HG02623 (cell line): ENCODE measurements at regions not wholly inside any gene's neighbourhood (a gene's known extent, or its start where the extent isn't known, plus 50 kb on each side); places are given as distances from the start of the nearest gene placed in this dataset.
"Not testable (repeated sequence)": the region's sequence is repeated elsewhere in the genome, so short reads cannot be mapped to it uniquely, and the experiment has no call there.

ENCODE experiments used
- ATAC-seq: cut with Tn5 transposase; IDR thresholded peaks from one replicate; pipeline ENCODE4 v1.9.1; 2021; ENCODE audit warnings: moderate library complexity; ENCODE audit not compliant: unreplicated experiment

- no peak for ATAC-seq
Measured at GRCh38 chr21:16211339-16212303, 481.8 kb downstream of the USP25 start.

DNA sequence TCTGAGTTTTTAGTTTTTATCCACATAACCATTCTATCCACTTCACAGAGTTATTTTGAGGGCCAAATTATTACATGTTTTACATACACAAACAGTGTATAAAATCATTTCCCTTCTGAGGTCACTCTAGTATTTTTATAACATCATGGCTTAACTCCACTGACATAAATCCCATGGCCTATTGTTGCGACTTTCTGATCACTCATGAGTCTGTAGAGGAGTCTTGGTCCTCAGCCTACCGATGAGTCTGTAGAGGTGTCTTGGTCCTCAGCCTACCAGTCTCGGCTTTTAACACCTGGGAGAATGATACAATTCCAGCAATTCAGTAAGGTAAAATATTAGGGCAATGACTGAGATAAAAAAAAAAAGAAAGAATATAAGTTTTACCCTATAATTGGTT lies 483.7 kb downstream of the USP25 start:
- ATAC-seq = no peak

- ATAC-seq = no peak
Measured at GRCh38 chr21:16215193-16215592, 485.4 kb downstream of the USP25 start.

DNA sequence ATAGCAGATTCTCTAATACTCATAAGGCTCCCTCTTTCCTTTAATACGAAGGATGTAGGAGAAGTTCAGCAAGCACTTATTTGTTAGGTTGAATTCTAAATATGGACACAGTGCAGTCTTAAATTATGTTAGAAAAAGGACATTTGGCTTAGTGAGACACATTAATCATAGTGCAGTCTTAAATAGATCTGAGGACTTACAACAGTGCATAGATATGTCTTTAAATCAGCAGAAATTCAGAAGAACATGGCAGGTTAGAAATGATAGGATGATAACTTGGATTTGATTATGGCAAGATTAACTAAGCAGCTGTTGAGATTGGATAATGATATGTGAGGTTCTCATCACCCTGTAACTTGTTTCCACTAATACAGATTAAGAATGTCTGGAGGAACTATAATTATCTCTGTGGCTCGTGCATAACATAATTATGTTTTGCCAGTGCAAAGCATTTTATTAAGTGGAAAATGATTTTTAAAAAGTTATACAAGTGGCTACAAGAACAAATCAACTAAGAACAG lies 485.9 kb downstream of the USP25 start:
- ATAC-seq = no peak

DNA sequence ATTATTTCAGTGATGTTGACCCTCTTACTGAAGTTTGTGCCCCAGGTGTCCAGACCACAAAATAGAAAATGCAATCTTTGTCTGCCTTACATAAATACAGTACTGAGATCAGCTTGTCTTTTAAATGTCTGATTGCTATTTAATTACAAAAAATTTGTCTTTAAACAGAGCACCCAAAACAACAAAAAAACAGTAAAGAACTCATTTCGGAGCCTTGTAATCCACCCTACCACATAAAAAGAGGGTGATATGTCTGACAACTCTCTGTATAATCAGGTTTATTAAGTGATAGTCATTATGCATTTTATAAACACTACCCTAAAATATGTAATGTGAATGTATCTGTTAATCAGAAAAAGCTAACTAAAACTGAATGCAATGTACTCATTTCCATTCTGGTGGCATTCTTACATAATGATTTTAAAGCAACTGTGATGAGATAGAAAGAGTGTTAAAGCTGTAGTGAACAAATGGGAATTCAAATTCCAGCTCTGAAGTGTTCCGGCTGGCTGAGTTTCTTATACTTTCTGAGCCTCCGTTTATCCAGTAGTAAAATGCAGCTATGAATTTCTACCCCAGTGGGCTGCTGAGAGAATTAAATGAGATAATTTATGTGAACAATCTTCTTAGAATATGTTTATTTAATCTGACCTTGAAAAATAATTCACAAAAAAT lies 486.6 kb downstream of the USP25 start:
- ATAC-seq = no peak

DNA sequence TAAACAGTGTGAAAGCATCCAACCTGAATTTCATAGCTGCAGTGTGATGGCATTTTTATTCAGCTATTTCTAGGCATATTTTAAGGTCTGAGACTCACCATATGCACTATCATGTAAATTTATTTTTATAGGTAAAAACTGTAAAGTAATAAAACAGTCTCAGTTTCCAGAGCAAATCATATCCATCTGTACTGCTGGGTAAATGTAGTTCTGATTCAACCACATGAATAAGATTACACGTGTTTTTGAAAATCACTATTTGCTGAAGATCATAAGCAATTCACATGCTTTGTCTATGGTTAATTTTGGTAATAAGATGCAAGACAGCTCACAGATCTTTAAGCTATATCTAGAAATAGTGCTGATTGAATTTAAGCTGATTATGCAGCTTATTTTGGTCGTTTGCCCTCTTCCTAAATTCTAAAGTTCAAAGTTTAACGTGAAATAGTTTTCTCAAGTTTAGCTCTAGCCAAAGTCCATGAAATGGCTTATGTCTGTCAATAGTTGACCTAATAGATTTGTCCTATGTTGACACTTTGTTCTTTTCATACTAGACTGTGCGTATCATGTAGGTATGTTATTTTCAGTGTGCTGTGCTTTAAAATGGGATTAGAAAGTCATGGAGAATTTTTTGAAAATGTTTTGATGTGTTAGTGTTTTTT lies 489.0 kb downstream of the USP25 start:
- no peak for ATAC-seq

DNA sequence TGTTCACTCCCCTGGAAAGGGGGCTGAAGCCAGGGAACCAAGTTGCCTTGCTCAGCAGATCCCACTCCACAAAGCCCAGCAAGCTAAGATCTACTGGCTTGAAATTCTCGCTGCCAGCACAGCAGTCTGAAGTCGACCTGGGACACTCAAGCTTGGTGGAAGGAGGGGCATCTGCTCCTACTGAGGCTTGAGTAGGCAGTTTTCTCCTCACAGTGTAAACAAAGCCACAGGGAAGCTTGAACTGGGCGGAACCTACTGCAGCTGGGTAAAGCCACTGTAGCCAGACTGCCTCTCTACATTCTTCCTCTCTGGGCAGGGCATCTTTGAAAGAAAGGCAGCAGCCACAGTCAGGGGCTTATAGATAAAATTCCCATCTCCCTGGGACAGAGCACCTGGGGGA lies 495.0 kb downstream of the USP25 start:
- ATAC-seq = not testable (repeated sequence)

GRCh38 chr21:16239659-16240265 lies 510.0 kb downstream of the USP25 start:
- ATAC-seq = no peak

DNA sequence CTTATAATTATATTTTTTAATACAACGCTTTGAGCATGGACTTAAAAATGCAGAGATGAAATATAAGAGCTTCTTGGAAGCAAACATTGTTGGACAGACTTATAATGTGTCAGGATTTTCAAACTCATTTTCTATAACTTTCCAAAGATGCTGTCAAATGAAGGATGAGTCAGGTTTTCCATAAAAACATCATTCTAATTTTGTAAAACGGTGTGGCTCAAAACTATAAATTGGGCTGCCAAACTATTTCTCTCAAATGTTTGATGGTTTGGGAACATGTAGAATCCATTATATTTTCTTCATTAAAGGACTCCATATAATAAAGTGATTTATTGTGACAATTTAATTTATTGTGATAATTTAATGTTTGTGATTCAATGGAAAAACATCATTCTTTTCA lies 511.2 kb downstream of the USP25 start:
- ATAC-seq = no peak

- no peak for ATAC-seq
Measured at GRCh38 chr21:16241479-16241963, 511.7 kb downstream of the USP25 start.

DNA sequence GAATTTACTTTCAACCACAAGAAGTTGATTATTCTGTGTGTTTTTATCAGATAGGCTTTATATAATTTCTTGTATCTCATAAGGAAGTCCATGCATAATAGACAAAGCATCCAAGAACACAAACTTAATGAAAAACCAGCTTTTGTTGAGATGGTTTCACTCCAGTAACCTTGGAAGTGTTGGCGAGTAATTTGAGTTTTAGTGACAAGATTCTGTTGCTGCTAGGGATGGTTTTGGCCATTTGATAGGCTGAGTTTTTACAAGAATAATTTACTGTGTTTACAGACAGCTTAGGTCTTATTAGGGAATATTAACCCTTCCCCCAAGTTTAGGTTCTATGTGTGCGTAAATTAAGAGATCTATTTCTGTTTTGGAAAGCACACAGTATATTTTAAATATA lies 513.6 kb downstream of the USP25 start:
- no peak for ATAC-seq

GRCh38 chr21:16248705-16249104 lies 518.9 kb downstream of the USP25 start:
- ATAC-seq = no peak

GRCh38 chr21:16250273-16250672 lies 520.5 kb downstream of the USP25 start:
- ATAC-seq = no peak

GRCh38 chr21:16258844-16259611 lies 529.2 kb downstream of the USP25 start:
- no peak for ATAC-seq

DNA sequence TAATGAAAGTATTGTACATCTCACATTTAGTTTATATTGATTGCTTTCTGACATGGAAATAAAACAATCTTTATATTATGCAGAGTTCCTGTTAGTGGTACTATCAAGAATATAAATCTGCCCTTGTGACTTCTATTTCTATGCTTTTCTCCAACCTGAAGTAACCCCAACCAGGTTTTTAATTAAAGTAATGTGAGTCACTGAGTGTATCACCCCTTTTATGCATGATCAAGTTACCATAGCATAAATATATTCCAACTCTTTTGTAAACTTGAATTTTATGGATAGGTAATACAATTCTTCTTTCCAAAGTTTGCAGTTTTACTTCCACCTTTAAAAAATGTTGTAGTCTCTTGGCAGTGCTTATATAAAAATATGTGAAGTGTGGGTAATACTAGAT lies 532.3 kb downstream of the USP25 start:
- ATAC-seq = no peak

DNA sequence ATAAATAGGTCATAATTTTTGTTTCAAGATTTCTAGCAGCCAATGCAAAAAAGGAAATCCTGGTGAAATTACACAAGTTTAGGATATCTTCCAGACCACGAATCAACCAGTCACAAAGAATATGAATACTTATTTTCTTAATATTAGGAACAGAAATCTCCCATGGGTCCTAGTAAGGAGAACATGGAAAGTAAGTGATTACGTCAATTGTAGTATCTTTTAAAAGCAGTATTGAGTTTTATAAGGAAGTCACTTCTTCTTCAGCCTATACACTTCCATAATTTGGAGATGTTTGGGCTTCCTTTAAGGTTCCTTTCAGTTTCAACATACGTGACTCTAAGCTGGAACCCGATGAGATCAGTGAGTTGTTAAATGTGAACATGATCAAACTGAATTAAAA lies 534.5 kb downstream of the USP25 start:
- no peak for ATAC-seq

GRCh38 chr21:16269476-16269875 lies 539.7 kb downstream of the USP25 start:
- ATAC-seq = no peak

DNA sequence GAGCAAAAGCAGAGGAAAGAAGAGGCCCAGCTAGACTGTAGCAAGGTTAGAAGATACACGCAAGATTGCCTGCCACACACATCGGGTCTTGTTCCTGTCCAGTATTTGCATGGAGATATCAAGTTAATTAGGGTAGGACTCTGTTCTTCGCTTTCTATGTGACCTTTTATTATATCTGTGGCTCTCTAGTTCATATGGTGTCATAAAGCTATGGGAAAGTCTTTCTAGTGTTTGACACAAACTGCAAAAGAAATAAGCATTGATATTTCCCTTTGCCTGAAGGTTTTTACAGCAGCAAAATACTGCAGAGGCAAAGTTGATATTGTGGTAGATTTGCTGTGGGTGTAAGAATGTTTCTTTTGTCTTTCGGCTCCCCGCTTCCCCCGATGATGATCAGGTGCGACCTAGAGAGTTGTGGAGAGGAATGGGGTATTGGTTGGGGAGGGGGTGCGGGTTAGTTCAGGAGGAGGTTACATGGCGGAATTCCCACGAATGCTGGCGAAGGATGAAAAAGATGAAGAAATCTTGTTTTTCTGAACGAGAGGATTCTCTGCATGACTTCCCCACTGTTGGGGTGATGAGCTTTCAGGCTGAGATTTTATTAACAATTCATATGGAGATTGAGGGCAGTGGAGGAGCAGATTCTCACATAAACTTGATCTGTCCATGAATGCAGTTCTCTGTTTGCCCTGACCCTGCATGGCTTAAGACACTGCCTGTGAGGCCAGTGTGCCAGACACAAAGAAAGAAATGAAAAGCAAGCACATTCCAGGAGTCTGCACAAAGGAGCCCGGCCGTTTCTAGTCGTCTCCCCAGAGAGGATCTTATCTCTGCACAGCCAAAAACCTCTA lies 550.2 kb downstream of the USP25 start:
- ATAC-seq = no peak

- no peak for ATAC-seq
Measured at GRCh38 chr21:16280686-16281091, 550.9 kb downstream of the USP25 start.
